22Rv1 (cell line): ENCODE measurements at regions not wholly inside any gene's neighbourhood (a gene's known extent, or its start where the extent isn't known, plus 50 kb on each side); places are given as distances from the start of the nearest gene placed in this dataset.

Source experiments
- H3K27ac ChIP-seq: fragments of 450-650 bp; 2 replicates; pipeline ENCODE4 v1.5.1; 2017
- ZFX ChIP-seq: fragments of 450-650 bp; IDR thresholded peaks from 2 replicates; pipeline ENCODE4 v1.6.1; 2017; ENCODE audit warnings: antibody characterized with exemption, borderline replicate concordance
- TF ChIP-seq, protein P1 (sequence below): fragments of 450-650 bp; IDR thresholded peaks from 2 replicates; pipeline ENCODE4 v1.5.1; 2017; ENCODE audit warnings: mild to moderate bottlenecking

DNA sequence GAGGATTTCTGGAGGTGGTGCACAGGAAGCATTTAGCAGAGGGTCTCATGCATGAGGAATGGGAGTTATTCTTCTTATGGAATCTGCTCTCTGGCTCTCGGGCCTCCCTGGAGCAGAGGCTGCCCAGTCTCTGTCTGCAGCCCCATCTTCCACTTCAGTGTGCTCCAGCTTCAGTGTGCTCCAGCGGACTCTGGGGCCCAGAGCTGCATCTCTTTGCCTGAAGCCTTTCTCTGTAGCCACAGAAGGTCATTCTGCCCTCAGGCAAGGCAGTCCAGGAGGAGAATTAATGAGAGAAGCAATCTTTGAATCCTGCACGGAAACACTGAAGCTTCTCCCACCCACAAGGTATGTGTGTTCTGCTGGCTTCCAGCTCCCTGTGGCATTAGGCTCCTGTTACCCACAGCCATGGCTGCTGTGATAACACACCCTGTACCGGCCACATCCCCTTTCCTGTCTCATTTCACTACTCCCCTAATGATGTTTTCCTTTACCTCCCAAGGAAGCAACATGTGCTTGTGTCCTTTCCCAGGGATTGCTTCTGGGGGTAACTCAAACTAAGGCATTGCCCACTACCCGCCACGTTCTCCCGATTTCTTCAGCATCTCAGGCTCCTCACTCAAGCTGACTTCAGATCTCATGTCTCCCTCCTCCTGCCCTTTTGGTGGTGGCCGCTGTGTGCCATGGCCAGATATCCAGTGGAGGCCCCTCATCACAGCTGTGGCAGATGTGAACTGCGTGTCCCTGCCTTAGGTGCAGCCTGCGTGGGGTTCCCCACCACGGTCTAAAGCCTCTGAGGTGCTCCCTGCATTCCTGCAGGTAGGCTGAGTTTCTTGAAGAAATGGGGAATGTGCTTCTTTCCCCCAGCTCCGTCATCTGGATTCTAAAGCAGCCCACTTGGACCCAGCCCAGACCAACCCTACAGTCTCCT is 181.2 kb upstream of the GALNT2 start:
- no peak for TF ChIP-seq ZFX
- TF ChIP-seq, protein P1, sequence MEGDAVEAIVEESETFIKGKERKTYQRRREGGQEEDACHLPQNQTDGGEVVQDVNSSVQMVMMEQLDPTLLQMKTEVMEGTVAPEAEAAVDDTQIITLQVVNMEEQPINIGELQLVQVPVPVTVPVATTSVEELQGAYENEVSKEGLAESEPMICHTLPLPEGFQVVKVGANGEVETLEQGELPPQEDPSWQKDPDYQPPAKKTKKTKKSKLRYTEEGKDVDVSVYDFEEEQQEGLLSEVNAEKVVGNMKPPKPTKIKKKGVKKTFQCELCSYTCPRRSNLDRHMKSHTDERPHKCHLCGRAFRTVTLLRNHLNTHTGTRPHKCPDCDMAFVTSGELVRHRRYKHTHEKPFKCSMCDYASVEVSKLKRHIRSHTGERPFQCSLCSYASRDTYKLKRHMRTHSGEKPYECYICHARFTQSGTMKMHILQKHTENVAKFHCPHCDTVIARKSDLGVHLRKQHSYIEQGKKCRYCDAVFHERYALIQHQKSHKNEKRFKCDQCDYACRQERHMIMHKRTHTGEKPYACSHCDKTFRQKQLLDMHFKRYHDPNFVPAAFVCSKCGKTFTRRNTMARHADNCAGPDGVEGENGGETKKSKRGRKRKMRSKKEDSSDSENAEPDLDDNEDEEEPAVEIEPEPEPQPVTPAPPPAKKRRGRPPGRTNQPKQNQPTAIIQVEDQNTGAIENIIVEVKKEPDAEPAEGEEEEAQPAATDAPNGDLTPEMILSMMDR = no peak

GRCh38 chr1:229886636-229887035 is 180.4 kb upstream of the GALNT2 start:
- H3K27ac ChIP-seq = no peak overlapping the region
- no peak for TF ChIP-seq ZFX
- TF ChIP-seq, protein P1 = no peak

More for the DNA sequence above, 181.2 kb upstream of the GALNT2 start:
- H3K27ac ChIP-seq = no peak overlapping the region

- H3K27ac ChIP-seq = no peak overlapping the region
- TF ChIP-seq ZFX = no peak
- TF ChIP-seq, protein P1 = no peak
Measured at GRCh38 chr1:229887043-229887822, 179.8 kb upstream of the GALNT2 start.

GRCh38 chr1:229888157-229888556 is 178.9 kb upstream of the GALNT2 start:
- TF ChIP-seq, protein P1 = no peak
- TF ChIP-seq ZFX = no peak
- no peak overlapping the region for H3K27ac ChIP-seq

DNA sequence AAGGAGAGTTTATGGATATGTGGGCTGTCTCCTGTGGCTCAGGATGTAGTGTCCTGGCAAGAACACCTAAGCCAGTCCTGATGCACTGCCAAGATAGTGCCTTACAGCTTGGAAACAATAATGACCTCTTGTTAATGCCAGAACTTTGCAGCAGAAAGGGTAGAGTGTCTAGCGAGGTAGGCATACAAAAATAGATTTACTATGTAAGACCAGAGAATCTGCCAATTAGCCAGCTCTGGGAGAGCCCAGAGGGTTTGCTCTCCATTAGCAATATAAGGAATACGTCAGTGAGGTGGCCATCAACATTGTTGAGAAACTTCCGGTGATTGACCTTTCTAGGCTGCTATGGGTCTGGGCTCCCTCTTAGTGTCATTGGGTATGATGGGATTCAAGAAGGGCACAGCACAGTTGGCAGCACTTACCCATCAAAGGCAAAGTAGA is 178.5 kb upstream of the GALNT2 start:
- TF ChIP-seq, protein P1 = no peak
- no peak for TF ChIP-seq ZFX
- H3K27ac ChIP-seq = no peak overlapping the region

DNA sequence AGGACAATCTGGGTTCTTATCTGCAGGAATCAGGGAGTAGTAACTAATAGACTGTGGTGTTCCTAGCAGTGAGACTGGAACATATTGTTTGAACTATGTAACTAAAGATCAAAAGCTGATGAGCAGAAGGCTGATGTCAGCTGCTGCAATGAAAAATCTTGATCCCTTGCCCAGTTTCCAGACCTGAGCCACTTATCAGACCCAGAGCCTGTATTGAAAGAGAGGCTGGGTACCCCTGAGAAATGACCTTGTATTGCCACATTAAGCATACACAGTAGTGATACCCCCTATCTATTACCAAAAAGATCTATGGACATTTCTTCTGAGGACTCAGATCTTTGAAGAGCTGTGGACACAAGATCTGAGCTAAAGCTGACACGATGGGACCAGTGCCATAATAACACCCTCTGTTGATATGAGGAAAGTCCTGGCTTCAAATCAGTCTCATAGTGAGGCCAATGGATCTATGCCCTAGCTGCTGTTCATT is 178.0 kb upstream of the GALNT2 start:
- TF ChIP-seq, protein P1 = no peak
- no peak overlapping the region for H3K27ac ChIP-seq
